Lower leg skin (tissue), 4 donors: ENCODE measurements at regions not wholly inside any gene's neighbourhood (a gene's known extent, or its start where the extent isn't known, plus 50 kb on each side); places are given as distances from the start of the nearest gene placed in this dataset.

Experiments used
- DNase-seq, 2 donors: peaks; one replicate each; pipeline ENCODE4 v3.0.0-alpha.2; 2019; ENCODE audit warnings: low spot score in 2 of 2
- H3K4me3 ChIP-seq: fragments of 200-600 bp; sonication (generic); 2 replicates; pipeline ENCODE4 v1.5.1; 2017; ENCODE audit warnings: mild to moderate bottlenecking, low read depth; ENCODE audit not compliant: poor library complexity, severe bottlenecking
- CTCF ChIP-seq, 3 donors: fragments of 450-650 bp; IDR thresholded peaks; one replicate each; pipeline ENCODE4 v1.5.1; 2016; ENCODE audit warnings: antibody characterized with exemption in 3 of 3, mild to moderate bottlenecking in 3 of 3, moderate library complexity in 2 of 3
- POLR2A ChIP-seq, 2 donors: fragments of 450-650 bp; IDR thresholded peaks; one replicate each; pipeline ENCODE4 v1.6.1; 2016 to 2017; ENCODE audit warnings: antibody characterized with exemption in 2 of 2, mild to moderate bottlenecking in 1 of 2, moderate library complexity in 1 of 2
- WGBS, 2 donors: methylation state at CpG; one replicate each; pipeline ENCODE4 v1.1.5; 2018; 5-methylcytosine and 5-hydroxymethylcytosine counted together
- intact Hi-C: fragments of 100-400 bp; cut with DNase I; formaldehyde crosslinking; loops from one replicate; pipeline ENCODE4 v1.15.0; 2023; ENCODE audit warnings: low total_unique reads

- TF ChIP-seq POLR2A (IDR thresholded peaks at IDR 0.05) (no peak), CTCF (IDR thresholded peaks at IDR 0.05) (no peak)
- 86 to 88% methylated on average over 5 of the region's 5 CpGs for WGBS, 2 donors
- DNase-seq: no peak
- no peak overlapping the region for H3K4me3 ChIP-seq
- intact Hi-C loops: no loop called here
Measured at GRCh38 chr18:25445430-25445829, 93.5 kb upstream of the ZNF521 start.

GRCh38 chr18:25443776-25444175 lies 91.8 kb upstream of the ZNF521 start:
- TF ChIP-seq CTCF (IDR thresholded peaks at IDR 0.05): no peak
- TF ChIP-seq POLR2A (IDR thresholded peaks at IDR 0.05): no peak
- intact Hi-C loops: no loop called here
- no peak overlapping the region for H3K4me3 ChIP-seq
- no peak for DNase-seq

- TF ChIP-seq POLR2A (IDR thresholded peaks at IDR 0.05) (no peak), CTCF (IDR thresholded peaks at IDR 0.05) (no peak)
- 93 to 94% methylated on average over 3 of the region's 3 CpGs for WGBS, 2 donors
- no peak overlapping the region for H3K4me3 ChIP-seq
- no peak for DNase-seq
- intact Hi-C loops: no loop called here
Measured at GRCh38 chr18:25435149-25435782, 83.3 kb upstream of the ZNF521 start.

- no peak for DNase-seq
- H3K4me3 ChIP-seq: no peak overlapping the region
- 80 to 84% methylated on average over 2 of the region's 2 CpGs for WGBS, 2 donors
- TF ChIP-seq CTCF (IDR thresholded peaks at IDR 0.05) (no peak), POLR2A (IDR thresholded peaks at IDR 0.05) (no peak)
- intact Hi-C loops: no loop called here
Measured at GRCh38 chr18:25434745-25435144, 82.8 kb upstream of the ZNF521 start.

GRCh38 chr18:25433590-25433989 lies 81.6 kb upstream of the ZNF521 start:
- intact Hi-C loops: no loop called here

More at GRCh38 chr18:25433590-25433989, 81.6 kb upstream of the ZNF521 start:
- 81 to 90% methylated on average over 3 of the region's 3 CpGs for WGBS, 2 donors
- TF ChIP-seq POLR2A (IDR thresholded peaks at IDR 0.05) (no peak), CTCF (IDR thresholded peaks at IDR 0.05) (no peak)
- DNase-seq: no peak
- no peak overlapping the region for H3K4me3 ChIP-seq
